Stimulated activated CD8-positive, alpha-beta memory T cell treated with anti-CD3 and anti-CD28 coated beads, Interleukin-12 subunit alpha, Interleukin-12 subunit beta, amount 100 ng/mL, for 24 hours (primary cell): ENCODE measurements at regions not wholly inside any gene's neighbourhood (a gene's known extent, or its start where the extent isn't known, plus 50 kb on each side); places are given as distances from the start of the nearest gene placed in this dataset.

Experiments
- DNase-seq: peaks from one replicate; pipeline ENCODE4 v3.0.0-alpha.2; 2020; ENCODE audit errors: extremely low read depth

DNA sequence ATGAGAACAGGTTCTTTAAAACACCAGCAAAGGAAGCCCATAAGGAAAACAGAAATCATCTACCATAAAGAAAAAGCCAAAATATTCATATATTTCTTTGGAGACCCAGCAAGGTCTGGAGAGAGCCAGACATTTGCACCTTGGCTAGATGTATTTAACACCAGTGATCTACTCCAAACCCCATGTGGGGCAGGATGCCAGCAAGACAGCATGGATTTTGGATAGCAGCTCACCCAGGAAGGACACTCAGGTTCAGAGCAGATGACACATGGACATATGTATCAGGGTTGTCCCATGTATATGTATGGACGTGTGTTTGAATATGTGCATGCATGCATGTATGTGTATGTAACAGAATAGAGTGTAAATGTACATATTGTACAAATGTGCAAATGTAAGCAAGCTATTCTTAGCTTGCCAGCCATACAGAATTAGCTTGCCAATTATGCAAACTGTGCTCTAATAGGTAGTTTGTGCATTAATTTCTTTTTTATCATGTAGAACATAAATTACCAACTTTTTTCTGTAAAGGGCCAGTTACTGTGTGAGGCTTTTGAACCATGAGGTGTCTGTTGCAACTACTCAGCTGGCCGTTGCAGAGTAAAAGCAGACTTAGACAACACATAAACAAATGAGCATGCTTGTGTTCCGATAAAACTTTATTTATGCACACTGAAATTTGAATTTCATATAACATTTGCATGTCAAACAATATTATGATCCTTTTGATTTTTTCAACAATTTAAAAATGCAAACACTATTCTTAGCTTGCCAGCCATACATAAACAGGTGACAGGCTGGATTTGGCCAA, 73.5 kb upstream of the KAZN start:
- no peak for DNase-seq

DNA sequence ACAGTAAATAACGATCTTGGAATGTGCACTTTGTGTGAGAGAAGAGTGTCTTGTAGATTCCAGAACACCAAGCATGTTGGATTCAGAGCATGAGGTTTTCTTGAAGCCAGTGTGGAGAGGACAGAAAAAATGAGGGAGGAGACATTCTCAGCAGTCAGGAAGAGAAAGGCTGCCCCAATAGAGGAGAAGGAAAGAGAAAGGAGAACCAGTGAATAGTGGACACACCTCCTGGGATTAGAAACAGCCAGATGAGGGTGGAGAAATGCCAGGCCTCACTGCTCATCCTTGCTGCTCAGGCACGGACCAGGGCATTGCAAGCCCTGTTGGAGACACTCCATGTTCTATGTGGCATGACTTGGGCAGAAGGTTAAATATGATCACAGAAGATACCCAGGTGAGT, 69.0 kb upstream of the KAZN start:
- no peak for DNase-seq

DNA sequence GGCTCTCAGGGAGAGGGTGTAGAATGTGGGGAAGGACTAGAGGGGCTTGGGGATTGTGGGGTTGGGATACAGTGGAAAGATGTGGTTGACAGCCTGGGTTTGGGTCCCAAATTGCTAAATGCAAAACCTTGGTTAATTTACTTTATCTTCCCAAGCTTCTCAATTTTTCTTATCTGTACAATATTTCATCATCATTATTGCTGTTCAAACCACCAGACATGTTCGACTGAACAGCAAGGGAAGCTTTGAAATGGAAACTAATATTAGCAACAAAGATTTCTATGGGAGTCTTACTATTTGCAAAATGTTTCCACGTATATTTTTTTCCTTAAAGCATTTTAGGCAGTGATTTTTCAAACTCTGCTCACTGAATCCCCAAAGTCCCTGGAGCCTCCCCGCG, 67.0 kb upstream of the KAZN start:
- no peak for DNase-seq

DNA sequence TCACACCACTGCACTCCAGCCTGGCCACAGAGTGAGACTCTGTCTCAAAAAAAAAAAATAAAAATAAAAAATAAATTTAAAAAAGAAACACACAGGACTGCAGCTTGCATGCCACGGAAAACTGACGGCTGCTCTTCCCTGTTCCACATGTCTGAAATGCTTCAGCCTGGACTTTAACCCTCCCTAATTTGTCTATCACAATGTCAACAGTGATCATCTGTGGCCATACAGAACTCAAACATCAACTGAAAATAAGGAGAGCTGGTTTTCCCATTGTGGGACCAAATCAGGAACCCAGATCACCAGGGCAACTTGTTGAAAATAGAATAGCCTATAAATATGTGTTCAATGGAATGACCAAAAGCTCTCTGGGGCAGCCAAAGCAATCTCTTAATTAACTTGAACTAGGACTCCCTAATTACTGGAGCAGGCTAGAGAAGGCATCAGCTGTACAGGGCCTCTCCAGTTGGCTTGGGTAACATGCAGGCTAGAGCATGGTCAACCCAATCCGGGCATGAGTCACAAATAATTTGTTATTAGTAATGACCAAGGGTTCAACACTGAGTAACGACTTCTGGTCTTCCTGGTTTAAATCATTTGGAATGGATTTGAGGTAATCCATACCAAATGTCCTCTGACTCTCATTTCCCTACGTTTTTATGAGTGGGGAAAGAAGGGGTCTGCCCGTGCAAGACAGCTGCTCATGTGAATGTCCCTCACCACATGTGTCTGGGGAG, 62.7 kb upstream of the KAZN start:
- DNase-seq: no peak

DNA sequence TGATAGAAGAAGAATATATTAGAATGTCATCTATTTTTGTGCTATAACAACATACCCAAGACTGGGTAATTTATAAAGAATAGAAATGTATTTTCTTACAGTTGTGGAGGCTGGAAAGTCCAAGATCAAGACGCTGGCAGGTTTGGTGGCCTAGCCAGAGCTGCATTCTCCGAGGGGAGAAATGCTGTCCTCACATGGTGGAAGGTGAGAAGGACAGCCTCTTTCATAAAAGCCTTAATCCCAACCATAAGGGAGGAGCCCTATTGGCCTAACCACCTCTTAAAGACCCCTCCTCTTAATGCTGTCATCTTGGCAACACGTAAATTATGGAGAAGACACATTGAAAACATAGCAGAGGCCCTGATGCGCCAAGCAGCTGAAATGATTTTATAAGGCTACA, 60.1 kb upstream of the KAZN start:
- no peak for DNase-seq

DNA sequence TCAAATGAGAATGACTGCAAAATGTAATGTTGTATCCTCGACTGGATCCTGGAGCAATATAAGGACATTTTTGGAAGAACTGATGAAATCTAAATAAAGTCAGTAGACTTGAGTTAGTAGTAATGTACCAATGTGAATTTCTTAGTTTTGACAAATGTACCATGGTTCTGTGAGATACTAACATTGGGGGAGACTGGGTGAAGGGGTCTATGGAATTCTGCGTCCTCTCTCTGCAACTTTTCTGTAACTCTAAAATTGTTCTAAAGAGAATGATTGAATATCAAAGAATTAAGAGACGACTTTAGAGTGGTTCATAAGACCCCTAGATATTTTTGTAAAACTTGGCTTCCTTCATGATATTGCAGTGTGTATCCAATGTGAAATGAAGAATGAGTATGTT, 59.2 kb upstream of the KAZN start:
- no peak for DNase-seq

DNA sequence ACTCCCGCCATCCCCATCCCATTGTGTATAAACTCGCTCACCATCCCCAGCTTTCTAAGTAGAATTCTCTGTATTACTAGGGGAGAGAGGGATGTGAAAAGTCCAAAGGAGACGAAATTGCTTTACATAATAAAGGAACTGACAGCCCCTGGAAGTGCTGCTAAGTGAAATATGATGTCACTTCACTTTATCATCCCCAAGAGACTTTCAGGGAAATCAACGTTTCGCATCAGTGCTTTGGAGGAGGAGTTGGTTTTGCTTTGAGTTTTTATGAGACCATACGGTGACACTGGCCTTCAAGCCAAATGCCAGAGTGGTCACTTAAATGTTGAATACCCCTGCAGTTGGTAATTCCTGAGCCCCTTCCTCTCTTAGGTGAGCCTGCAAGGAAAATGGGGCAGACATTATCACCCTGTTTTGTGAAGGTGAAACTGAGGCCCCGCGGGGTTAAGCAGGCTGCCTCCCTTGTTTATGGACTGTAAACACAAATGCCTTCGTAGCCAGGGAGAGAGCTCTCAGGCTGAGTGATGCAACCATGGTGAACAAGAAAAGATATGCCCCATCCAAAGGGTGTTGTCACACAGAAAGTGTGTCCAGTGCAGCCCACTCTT, 58.4 kb upstream of the KAZN start:
- no peak for DNase-seq

DNA sequence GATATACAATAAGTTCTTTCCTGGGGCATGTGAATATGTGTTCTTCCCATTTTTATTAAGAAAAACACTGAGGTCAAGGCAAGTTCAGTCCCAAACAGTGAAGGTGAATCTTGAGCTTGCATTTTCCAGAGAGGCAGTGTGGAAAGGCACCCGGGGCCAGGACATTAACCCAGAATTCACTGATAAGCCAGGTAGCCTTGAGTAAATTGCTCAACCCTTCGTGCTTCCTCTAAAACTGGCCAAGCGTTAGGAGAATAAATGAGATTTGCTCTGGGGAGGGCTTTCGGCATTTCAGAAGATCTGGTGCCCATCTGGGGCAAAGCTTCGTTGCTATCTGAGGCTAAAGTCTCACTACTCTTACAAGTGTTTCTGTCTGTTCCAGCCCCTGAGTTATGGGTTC, 57.1 kb upstream of the KAZN start:
- DNase-seq: no peak

DNA sequence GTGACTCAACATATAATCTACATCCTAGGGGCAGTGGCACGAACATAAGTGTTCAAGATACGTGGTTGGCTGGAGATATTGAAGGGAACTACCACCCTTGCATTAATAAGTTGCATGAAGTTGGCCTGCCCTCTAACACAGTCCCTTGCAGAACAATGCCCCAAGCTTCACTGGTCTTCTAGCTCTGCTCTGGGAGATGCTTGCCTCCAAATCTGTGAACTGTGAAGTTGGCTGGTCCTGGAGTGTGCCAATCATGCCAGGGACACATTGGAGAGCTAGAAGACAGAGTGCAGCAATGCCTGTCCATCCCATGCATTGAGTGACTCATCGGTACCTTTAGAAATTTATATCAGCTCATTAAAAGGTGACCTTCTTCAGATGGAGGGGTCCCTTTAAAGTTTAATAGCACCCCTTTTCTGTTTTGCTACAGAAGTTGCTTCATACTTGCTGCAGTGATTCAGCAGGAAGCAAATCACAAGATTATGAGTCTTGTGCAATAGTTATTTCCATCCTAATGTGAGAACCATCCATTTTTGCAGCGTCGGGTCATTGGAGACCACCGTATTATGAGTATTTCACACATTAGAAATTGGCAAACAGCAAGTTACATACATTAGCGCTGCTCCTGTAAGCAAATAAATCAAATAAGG, 55.2 kb upstream of the KAZN start:
- no peak for DNase-seq

DNA sequence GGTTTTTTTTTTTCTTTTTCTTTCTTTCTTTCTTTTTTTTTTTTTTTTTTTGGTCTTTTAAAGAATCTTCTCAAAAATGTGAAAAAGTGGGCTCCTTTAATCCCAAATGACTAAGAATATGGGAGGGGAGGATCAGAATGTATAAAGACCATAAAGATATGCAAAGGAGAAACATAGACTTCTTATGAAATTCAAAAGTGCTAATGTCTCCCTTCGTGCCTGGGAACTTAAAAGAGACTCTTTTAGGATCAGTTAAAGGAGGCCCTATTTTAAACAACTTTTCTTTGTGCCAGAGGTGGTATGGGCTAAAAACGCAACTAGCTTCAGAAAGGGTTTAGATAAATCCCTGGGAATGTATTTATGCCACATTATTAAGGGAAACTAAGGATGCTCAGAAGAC, 54.2 kb upstream of the KAZN start:
- DNase-seq: no peak

DNA sequence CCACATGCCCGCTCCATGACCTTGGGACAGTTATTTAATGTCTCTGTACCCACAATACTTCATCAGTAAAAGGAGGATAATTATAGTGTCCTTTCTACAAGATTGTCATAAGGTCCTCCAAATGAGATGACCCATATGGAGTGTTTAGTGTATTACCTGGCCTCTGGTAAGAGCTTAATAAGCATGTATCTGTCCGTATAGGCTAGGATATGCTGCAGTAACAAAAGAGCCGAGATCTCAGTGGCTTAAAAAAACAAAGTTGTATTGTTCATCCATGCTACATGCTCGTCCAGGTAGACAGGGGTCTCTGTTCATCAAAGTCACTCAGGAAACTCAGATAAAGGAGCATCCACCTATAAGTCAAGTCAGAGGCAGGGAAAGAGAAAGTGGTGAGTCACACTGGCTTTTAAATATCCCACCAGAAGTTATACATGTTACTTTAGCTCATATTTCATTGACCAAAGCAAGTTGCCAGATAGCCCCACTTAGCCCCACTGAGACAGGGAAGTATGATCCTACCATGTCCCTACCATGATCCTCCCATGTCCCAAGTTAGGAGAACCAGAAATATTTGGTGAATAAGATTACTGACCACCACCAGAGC, 53.0 kb upstream of the KAZN start:
- DNase-seq: no peak

DNA sequence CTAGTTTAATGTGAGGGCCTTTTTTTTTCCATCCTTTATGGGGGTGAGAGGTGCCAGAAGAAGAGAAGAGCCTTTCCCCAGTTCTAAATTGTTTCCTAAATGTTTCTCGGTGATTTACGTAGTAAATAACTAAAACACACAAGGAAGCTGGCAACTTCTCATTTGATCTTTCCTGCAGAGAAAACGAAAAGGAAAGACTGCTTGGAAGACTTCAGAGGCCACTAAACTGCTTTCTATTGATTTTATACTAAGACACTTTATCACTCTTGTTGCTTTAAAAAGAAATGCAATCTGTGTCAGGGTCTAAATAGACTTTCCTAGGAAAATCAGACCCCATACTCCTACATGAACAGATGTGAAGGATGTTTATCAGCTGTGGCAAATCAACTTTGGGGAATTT, 52.1 kb upstream of the KAZN start:
- DNase-seq: no peak
